Keratinocyte (primary cell): ENCODE measurements at regions not wholly inside any gene's neighbourhood (a gene's known extent, or its start where the extent isn't known, plus 50 kb on each side); places are given as distances from the start of the nearest gene placed in this dataset.

Experiments
- DNase-seq: peaks from one replicate; pipeline ENCODE4 v3.0.0-alpha.2; 2011; ENCODE audit warnings: low read depth, missing footprints, low spot score
- FAIRE-seq: peaks from 2 replicates; lab custom pipeline; 2011; peaks lifted over from hg19 to GRCh38; lab: Jason Lieb, UNC
- H2AFZ ChIP-seq: 2 replicates; pipeline ENCODE4 v1.6.0; 2012; ENCODE audit warnings: low read length, control low read depth, inconsistent platforms; ENCODE audit not compliant: control insufficient read depth
- H3K27ac ChIP-seq: 2 replicates; pipeline ENCODE4 v1.5.1; 2011; ENCODE audit warnings: low read length; ENCODE audit not compliant: control insufficient read depth, insufficient read depth
- H3K27me3 ChIP-seq: 3 replicates; pipeline ENCODE4 v1.6.0; 2011; ENCODE audit warnings: low read length; ENCODE audit not compliant: control insufficient read depth, insufficient read depth; ENCODE audit errors: extremely low read depth
- H3K36me3 ChIP-seq, 2 experiments: 2 replicates in 1 of 2; 3 replicates in 1 of 2; pipeline ENCODE4 v1.5.1; 2011; ENCODE audit warnings: low read length in 2 of 2, mild to moderate bottlenecking in 1 of 2; ENCODE audit not compliant: control insufficient read depth in 2 of 2, insufficient read depth in 2 of 2; ENCODE audit errors: extremely low read depth in 1 of 2
- H3K4me1 ChIP-seq: 3 replicates; pipeline ENCODE4 v1.5.1; 2011; ENCODE audit warnings: low read length; ENCODE audit not compliant: control insufficient read depth, insufficient read depth; ENCODE audit errors: extremely low read depth
- H3K4me2 ChIP-seq: 3 replicates; pipeline ENCODE4 v1.6.0; 2011; ENCODE audit warnings: low read depth, low read length; ENCODE audit not compliant: control insufficient read depth, insufficient read depth; ENCODE audit errors: extremely low read depth
- H3K4me3 ChIP-seq, 3 experiments: fragments of 200-600 bp in 1 of 3; sonication (generic) in 1 of 3; 2 replicates in 2 of 3; 3 replicates in 1 of 3; pipeline ENCODE4 v1.5.1; 2011 to 2016; ENCODE audit warnings: low read length in 3 of 3, mild to moderate bottlenecking in 3 of 3, control low read depth in 2 of 3, inconsistent platforms in 1 of 3, low read depth in 1 of 3, mixed read lengths in 1 of 3, mixed run types in 1 of 3, moderate library complexity in 1 of 3; ENCODE audit not compliant: control insufficient read depth in 2 of 3, insufficient read depth in 2 of 3; ENCODE audit errors: extremely low read depth in 1 of 3
- H3K79me2 ChIP-seq: 2 replicates; pipeline ENCODE4 v1.6.0; 2012; ENCODE audit warnings: low read length; ENCODE audit not compliant: control insufficient read depth, insufficient read depth
- H3K9ac ChIP-seq: 3 replicates; pipeline ENCODE4 v1.6.0; 2011; ENCODE audit warnings: low read length; ENCODE audit not compliant: control insufficient read depth, insufficient read depth; ENCODE audit errors: extremely low read depth
- H3K9me1 ChIP-seq: 3 replicates; pipeline ENCODE4 v1.6.0; 2011; ENCODE audit warnings: low read length; ENCODE audit not compliant: control insufficient read depth, insufficient read depth; ENCODE audit errors: extremely low read depth
- H3K9me3 ChIP-seq: 2 replicates; pipeline ENCODE4 v1.5.1; 2012; ENCODE audit warnings: low read depth, low read length; ENCODE audit not compliant: control insufficient read depth
- H4K20me1 ChIP-seq: 3 replicates; pipeline ENCODE4 v1.6.0; 2011; ENCODE audit warnings: low read length; ENCODE audit not compliant: control insufficient read depth, insufficient read depth; ENCODE audit errors: extremely low read depth
- EZH2 ChIP-seq: IDR thresholded peaks from one replicate; pipeline ENCODE4 v1.6.1; 2012; ENCODE audit warnings: inconsistent platforms, mild to moderate bottlenecking, low read length, moderate library complexity
- dilution Hi-C: fragments of 300-500 bp; cut with MboI; formaldehyde crosslinking; loops from one replicate; pipeline ENCODE4 v1.7.0; 2020; ENCODE audit warnings: low sequenced_read_pairs; ENCODE audit not compliant: extremely low pct_ligation_motif_present
- TF ChIP-seq, protein P1 (sequence below), 3 experiments: IDR thresholded peaks in 1 of 3; conservative IDR thresholded peaks in 1 of 3; optimal IDR thresholded peaks in 1 of 3; 2 replicates in 2 of 3; 3 replicates in 1 of 3; pipeline versions ENCODE3 to v1.5.1; 2011; ENCODE audit warnings: low read length in 3 of 3, mild to moderate bottlenecking in 3 of 3, moderate library complexity in 2 of 3, control low read depth in 1 of 3, inconsistent platforms in 1 of 3; ENCODE audit not compliant: insufficient read depth in 2 of 3; ENCODE audit errors: extremely low read depth in 1 of 3

DNA sequence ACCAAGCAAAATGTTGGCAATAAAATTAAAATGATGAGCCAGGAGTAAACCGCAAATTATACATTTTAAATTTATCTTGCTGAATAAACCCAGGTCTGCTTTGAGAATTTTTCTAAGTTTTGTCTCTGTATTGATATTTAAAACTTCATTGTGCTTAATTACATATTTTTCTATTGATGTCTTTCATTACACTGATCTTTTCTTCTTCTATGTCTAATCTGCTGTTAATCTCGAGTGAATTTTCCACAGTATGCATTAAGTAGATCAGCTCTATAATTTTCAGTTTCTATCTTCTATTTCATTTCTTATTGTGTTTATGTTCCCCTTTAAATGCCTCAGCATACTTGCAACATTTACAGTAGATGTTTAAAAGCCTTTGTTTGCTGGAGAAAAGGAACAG, 918.7 kb downstream of the FAT4 start:
- no peak overlapping the region for H3K27ac ChIP-seq
- H3K79me2 ChIP-seq = no peaks in the 10 kb centered on the region
- no peaks in the 10 kb centered on the region for H3K27me3 ChIP-seq
- dilution Hi-C loops = no loop called here
- H3K4me2 ChIP-seq = no peak overlapping the region
- no peaks in the 10 kb centered on the region for H3K9me1 ChIP-seq
- FAIRE-seq (no peak), DNase-seq (no peak)
- no peak overlapping the region for H2AFZ ChIP-seq
- no peak overlapping the region for H3K9ac ChIP-seq
- no peaks in the 10 kb centered on the region for H3K36me3 ChIP-seq
- no peaks in the 10 kb centered on the region for H4K20me1 ChIP-seq
- TF ChIP-seq EZH2 = no peak
- TF ChIP-seq, protein P1, sequence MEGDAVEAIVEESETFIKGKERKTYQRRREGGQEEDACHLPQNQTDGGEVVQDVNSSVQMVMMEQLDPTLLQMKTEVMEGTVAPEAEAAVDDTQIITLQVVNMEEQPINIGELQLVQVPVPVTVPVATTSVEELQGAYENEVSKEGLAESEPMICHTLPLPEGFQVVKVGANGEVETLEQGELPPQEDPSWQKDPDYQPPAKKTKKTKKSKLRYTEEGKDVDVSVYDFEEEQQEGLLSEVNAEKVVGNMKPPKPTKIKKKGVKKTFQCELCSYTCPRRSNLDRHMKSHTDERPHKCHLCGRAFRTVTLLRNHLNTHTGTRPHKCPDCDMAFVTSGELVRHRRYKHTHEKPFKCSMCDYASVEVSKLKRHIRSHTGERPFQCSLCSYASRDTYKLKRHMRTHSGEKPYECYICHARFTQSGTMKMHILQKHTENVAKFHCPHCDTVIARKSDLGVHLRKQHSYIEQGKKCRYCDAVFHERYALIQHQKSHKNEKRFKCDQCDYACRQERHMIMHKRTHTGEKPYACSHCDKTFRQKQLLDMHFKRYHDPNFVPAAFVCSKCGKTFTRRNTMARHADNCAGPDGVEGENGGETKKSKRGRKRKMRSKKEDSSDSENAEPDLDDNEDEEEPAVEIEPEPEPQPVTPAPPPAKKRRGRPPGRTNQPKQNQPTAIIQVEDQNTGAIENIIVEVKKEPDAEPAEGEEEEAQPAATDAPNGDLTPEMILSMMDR (optimal IDR thresholded peaks at IDR 0.05 in 1 of 3, IDR thresholded peaks at IDR 0.05 in 1 of 3, conservative IDR thresholded peaks at IDR 0.05 in 1 of 3; ENCODE audit: extremely low read depth in 1 of 3, insufficient read depth in 2 of 3, low read length in 3 of 3) = no peak
- H3K9me3 ChIP-seq = no peaks in the 10 kb centered on the region
- no peak overlapping the region for H3K4me3 ChIP-seq
- H3K4me1 ChIP-seq = no peaks in the 10 kb centered on the region

DNA sequence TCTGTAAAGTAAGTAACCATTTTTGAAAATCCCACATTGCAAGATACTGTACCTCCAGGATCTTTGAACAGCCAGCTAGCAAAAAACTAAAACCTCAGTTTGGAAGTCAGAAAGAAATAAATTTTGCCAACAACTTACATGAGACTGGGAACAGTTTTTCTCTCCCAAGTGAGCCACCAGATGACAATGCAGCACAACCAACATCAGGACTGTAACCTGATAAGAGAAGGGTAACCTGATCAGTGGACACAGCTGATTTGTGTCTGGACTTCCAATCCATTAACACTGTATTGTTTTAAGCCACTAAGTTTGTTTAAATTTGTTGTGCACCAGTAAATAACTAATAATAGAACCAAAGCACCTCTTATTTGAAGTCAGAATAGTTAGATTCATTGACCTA, 923.3 kb downstream of the FAT4 start:
- Histone ChIP-seq H3K4me3 (no peak overlapping the region), H3K9me3 (no peaks in the 10 kb centered on the region), H3K27me3 (no peaks in the 10 kb centered on the region), H3K36me3 (no peaks in the 10 kb centered on the region), H3K27ac (no peak overlapping the region), H3K9ac (no peak overlapping the region), H3K79me2 (no peaks in the 10 kb centered on the region), H3K9me1 (no peaks in the 10 kb centered on the region), H4K20me1 (no peaks in the 10 kb centered on the region), H3K4me1 (no peaks in the 10 kb centered on the region), H3K4me2 (no peak overlapping the region), H2AFZ (no peak overlapping the region)
- DNase-seq (no peak), FAIRE-seq (no peak)
- TF ChIP-seq, protein P1 (optimal IDR thresholded peaks at IDR 0.05 in 1 of 3, IDR thresholded peaks at IDR 0.05 in 1 of 3, conservative IDR thresholded peaks at IDR 0.05 in 1 of 3; ENCODE audit: extremely low read depth in 1 of 3, insufficient read depth in 2 of 3, low read length in 3 of 3) = no peak
- TF ChIP-seq EZH2 = no peak
- dilution Hi-C loops = no loop called here
